GM21390 (cell line): ENCODE measurements at regions not wholly inside any gene's neighbourhood (a gene's known extent, or its start where the extent isn't known, plus 50 kb on each side); places are given as distances from the start of the nearest gene placed in this dataset.
"Not testable (repeated sequence)": the region's sequence is repeated elsewhere in the genome, so short reads cannot be mapped to it uniquely, and the experiment has no call there.

Source experiments
- ATAC-seq: cut with Tn5 transposase; IDR thresholded peaks from one replicate; pipeline ENCODE4 v1.9.1; 2021; ENCODE audit not compliant: unreplicated experiment

- ATAC-seq: no peak
These were observed 239.5 kb upstream of the SFSWAP start for GRCh38 chr12:131471271-131471905.

- no peak for ATAC-seq
These were observed 238.8 kb upstream of the SFSWAP start for GRCh38 chr12:131471946-131472732.

- ATAC-seq: no peak
These were observed 237.6 kb upstream of the SFSWAP start for GRCh38 chr12:131473261-131473660.

DNA sequence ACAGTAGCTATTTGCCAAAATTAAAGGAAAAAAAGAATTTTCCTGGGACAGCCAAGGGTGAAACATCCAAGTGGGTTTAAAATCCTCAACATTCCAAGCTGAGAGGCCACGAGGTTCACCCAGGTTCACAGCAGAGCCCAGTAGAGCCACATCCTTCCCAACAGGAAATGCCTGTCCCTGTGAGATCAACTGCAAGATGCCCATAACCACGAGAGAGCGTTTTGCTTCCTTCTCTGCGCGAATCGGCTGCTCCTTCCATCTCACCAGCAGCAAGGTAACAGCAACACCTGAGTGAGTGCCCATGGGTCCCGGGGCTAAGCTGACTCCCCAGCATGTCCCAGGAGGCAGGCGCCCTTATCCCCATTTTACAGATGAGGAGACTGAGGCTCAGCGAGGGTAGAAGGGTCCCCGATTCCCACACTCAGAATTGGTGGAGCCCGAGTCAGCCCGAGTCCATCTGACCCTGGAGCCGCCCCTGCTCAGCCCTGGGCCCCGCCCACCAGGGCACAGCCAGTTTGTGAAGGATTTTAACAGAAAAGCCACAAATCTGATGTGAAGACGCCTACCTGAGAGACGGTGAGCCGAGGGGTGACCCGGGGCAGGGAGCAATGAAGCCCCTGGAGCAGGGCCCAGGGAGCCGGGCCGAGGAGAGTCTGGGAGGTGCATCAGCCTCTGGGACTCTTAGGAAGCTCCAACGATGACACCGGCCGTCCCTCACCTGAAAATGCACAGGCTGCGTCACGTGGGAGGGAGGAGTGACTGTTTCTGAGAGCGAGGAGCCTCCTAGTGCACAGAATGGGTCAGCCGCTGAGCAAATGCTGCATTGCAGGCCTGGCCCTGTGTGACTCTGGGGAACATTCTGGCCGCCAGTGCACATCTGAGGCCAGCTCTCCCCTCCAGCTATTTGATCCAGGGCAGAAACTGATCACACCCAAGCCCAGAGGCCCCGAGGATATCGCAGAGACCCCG lies 236.9 kb upstream of the SFSWAP start:
- ATAC-seq: no peak

DNA sequence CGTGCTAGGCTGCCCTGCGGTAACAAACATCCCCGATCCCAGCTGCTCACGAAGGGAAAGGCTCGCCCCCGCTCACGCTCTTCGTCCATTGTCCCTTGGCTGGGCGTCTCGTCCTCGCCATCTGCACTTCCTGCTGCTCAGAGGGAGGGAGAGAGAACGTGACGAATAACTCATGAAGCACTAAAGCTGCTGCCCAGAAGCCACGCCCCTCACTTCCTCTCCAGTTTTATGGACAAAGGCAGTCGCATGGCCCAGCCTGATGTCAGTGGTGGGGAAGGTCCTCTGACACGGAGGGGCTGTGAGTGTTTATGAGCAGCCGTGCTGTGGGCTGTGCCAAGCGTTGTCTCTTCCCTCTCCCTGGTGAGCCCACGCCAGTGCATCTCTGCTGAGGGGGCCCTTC lies 235.9 kb upstream of the SFSWAP start:
- not testable (repeated sequence) for ATAC-seq

DNA sequence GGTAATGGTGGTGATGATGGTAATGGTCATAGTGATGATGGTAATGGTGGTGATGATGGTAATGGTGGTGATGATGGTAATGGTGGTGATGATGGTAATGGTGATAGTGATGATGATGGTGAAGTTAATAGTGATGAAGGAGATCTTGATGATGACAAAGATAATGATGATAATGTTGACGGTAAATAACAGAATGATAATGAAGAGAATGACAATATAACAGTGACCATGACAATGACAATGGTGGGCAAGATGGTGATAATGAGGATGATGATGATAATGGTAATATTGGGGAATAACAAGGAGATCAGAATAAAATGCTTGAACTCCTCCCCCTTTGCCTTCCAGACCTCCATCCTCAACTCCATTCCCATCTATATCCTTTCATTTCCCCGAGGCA lies 233.3 kb upstream of the SFSWAP start:
- no peak for ATAC-seq

DNA sequence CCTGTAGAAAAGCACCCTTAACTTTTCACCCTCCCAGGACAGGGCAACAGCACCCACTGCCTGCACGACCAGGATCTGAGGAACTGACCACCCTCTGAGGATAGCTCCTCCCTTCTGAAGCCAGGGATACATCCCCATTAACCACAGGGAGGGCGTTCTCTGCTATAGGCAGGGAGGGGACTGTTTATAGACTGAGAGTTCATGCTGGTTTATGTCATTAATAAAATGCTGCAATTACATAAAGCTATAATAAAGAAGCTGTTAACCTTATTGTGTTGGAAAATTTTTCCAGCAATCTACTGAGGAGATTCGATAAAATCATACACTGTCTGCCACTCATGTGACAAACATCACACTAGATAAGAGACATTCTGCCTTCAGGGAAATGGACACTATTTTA lies 232.4 kb upstream of the SFSWAP start:
- ATAC-seq: no peak

GRCh38 chr12:131482199-131482598 lies 228.7 kb upstream of the SFSWAP start:
- ATAC-seq: no peak

DNA sequence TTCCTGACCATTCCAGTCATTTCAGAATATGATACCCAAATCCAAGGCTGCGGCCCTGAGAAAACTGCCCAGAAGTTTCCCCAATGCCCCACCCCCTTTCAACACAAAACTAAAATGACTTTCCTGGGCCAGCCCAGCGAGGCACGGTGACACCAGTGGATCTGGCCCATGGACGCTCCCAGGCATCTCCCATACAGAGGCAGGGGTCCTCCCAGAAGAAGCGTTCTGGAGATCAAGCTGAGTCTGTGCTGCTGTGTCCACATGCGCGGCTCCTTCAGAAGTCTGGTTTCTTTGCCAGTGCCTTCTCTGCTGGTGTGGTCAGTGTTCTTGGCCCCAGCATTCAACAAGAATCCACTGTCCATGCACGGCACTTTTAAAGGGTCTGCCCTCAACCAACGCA lies 228.2 kb upstream of the SFSWAP start:
- ATAC-seq: no peak

DNA sequence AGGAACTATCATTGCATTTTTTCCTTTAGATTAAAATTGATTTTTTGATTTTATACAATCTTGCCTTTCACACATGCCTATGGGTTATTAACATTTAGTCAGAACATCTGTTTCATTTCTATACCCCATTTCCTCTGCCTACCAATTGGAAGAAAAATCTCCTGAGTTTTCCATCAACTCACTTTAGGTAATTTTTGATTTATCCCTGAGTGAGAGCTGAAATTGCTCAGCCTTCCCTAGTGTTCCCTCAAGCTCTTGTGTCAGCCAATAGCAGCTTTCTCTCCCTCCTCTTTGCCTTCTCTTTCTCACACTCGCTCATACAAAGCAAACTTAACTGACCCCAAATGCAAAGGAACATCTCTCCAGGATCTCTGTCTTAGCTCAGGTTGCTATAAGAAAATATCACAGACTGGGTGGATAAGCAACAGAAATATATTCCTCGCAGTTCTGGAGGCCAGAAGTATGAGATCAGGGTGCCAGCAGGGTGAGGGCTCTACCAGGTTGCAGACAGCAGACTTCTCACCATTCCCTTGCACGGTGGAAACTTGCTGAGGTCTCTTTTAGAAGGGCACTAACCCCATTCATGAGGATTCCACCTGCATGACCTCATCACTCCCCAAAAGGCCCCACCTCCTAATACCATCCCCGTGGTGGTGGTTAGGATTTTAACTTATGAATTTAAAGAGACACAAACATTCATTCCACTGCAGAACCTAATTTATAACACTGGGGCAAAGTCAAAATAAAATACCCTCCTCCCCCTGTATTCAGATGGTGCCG lies 224.2 kb upstream of the SFSWAP start:
- no peak for ATAC-seq

DNA sequence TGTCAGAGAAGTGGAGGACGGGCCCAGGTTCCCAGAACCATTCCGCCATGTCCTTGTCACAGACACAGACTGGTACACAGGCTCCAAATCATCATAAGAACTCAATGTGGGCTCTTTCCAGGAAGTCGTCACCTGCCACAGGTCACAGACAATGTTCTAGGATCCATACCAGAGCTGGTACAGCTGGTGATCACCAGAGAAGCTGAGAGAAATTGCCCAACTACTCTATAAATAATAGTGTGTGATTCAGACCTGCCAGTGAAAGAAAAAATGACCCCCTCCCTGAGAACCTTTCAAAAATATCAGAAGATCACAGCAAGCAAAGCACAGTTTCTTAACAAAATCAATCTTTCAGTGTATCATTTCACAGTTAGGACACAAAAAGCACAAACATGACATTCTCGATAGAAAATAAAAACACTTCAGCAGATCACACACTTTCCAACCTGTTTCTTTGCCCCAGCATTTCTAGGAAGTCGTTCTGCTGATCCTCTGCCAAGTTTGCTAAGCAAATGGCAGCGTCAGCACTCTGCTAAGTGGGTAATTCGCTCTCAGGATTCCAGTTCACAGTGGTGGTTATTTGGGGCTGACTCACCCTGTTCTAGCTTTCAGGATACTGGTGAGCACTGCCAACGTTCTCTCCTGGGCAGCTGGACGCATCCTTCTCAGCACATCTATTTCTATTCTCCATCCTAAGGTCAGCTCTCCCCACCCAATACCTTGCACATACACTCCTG lies 223.3 kb upstream of the SFSWAP start:
- ATAC-seq: no peak

GRCh38 chr12:131489718-131490117 lies 221.2 kb upstream of the SFSWAP start:
- no peak for ATAC-seq

DNA sequence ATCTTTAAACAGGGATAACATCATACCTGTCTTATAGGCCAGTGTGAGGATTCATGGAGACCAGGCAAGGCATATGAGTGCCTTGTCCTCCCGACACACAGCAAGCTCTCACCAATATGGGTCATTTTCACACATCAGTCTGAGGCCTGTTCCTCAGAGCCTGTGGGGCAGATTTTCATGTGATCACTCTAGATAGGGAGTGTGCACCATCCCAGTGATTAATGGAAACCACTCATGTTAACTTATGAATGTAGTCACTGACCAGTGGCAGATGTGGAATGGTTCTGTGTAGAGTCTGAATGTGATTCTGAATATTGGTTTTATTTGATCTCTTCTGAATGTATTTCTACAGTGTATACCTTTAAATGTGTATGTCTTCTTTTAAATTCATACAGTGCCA lies 219.7 kb upstream of the SFSWAP start:
- ATAC-seq: no peak

DNA sequence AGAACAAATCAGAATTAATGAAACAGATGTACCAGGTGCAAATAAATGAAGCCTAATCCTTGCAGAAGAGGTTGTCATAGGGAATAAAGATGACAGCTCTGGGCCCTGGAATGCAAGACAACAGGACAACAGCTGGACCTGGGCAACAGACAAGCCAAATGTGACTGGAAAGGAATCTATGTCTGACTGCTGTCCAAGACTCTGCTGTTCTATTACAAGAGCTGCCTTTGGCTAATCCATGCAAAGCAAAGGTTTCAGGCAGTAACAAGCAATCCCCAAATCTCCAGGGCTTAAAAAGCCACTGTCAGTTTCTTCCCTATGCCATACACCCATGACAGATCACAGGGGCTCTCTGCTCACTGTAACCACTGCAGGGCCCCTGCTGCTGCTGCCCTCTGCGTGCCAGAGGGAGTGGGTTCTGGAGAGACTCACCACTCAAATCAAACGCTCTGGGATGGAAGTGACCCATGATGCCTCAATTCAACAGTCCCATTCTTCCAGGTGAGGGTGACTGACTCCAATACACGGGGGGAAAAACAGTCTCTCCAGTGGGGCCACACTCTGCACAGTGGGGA lies 218.9 kb upstream of the SFSWAP start:
- ATAC-seq: no peak

GRCh38 chr12:131493068-131493826 lies 217.6 kb upstream of the SFSWAP start:
- ATAC-seq: no peak

DNA sequence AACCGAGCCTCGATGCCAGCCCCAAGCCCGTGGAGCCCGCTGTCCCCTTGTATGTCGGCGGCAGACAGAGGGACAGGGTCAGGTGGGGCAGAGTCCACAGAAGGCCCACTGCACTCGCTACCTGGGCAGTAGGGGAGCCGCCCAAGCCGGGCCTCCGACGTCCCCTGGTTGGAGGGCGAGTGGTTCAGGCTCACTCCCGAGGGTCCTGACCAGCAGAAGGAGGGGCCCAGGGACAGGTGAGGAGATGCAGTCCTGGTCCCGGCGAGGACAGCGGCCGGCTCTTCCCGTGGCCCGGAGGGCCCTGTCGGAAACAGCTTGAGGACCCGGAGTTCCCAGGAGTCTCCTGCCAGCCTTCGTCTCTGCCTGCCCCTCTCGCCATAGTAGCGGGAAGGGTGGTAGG lies 216.7 kb upstream of the SFSWAP start:
- no peak for ATAC-seq

GRCh38 chr12:131494741-131495524 lies 216.0 kb upstream of the SFSWAP start:
- ATAC-seq: no peak

- ATAC-seq: no peak
These were observed 212.9 kb upstream of the SFSWAP start for GRCh38 chr12:131497966-131498365.
